ENCODE measurements at regions not wholly inside any gene's neighbourhood (a gene's known extent, or its start where the extent isn't known, plus 50 kb on each side); places are given as distances from the start of the nearest gene placed in this dataset.
"Not testable (repeated sequence)": the region's sequence is repeated elsewhere in the genome, so short reads cannot be mapped to it uniquely, and the experiment has no call there.

DNA sequence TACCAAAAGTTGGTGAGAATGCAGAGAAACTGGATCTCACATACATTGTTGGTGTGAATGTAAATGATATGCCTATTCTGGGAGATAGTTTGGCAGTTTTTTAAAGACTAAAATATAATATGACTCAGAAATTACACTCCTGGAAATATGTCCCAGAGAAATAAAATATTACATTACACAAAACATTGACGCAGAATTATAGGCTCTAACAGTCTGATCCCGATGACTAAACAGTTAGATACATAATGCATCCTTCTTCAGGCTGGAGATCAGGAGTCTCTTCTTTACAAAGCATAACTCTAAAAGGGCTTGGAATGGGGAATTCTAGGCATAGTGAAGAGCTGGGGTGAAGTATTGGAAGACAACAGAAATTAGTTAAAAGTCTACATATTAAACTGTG lies 586.2 kb upstream of the NECTIN3 start:
- no peaks in the 10 kb centered on the region for H3K4me1 ChIP-seq (ENCODE audit: control insufficient read depth, insufficient read depth, low read length)
- ATAC-seq = no peak
- intact Hi-C loops (cut with DNase I) = no loop called here
- H3K27me3 ChIP-seq (ENCODE audit: control insufficient read depth, insufficient read depth) = no peaks in the 10 kb centered on the region
- H3K27ac ChIP-seq (ENCODE audit: low read length) = no peak overlapping the region
- DNase-seq = no peak
- 87% methylated on average over 2 of the region's 2 CpGs for WGBS
- H3K9me3 ChIP-seq (ENCODE audit: control insufficient read depth, low read length) = peaks cover 3% of the 10 kb centered on the region
- H3K4me3 ChIP-seq (ENCODE audit: low read length) = no peak overlapping the region

DNA sequence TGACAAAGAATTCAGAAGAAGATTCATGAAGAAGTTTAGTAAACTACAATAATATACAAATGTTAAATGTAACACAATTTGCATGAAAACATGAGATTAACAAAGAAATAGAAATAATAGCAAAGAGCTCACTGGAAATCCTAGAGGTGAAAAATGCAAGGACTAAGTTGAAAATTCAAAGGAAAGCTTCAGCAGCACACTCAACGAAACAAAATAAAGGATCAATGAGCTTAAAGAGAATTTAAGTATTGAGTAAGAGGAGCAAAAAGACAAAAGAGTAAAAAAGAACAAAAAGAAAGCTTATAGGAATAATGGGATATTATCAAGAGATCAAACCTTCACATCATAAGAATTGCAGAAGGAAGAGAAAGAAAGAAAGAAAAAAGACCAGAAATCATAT lies 583.8 kb upstream of the NECTIN3 start:
- WGBS = 73% methylated on average over 1 of the region's 1 CpG

GRCh38 chr3:110491413-110491812 lies 580.2 kb upstream of the NECTIN3 start:
- intact Hi-C loops (cut with DNase I) = no loop called here
- Histone ChIP-seq H3K27ac (ENCODE audit: low read length) (no peak overlapping the region), H3K9me3 (ENCODE audit: control insufficient read depth, low read length) (peaks cover 3% of the 10 kb centered on the region), H3K4me1 (ENCODE audit: control insufficient read depth, insufficient read depth, low read length) (no peaks in the 10 kb centered on the region), H3K4me3 (ENCODE audit: low read length) (no peak overlapping the region), H3K27me3 (ENCODE audit: control insufficient read depth, insufficient read depth) (no peaks in the 10 kb centered on the region)
- ATAC-seq = no peak
- DNase-seq = no peak
- 77% methylated on average over 4 of the region's 4 CpGs for WGBS

More for the DNA sequence above, 583.8 kb upstream of the NECTIN3 start:
- Histone ChIP-seq H3K27ac (ENCODE audit: low read length) (no peak overlapping the region), H3K9me3 (ENCODE audit: control insufficient read depth, low read length) (peaks cover 3% of the 10 kb centered on the region), H3K27me3 (ENCODE audit: control insufficient read depth, insufficient read depth) (no peaks in the 10 kb centered on the region), H3K4me3 (ENCODE audit: low read length) (no peak overlapping the region), H3K4me1 (ENCODE audit: control insufficient read depth, insufficient read depth, low read length) (no peaks in the 10 kb centered on the region)
- no peak for ATAC-seq
- intact Hi-C loops (cut with DNase I) = no loop called here
- no peak for DNase-seq

DNA sequence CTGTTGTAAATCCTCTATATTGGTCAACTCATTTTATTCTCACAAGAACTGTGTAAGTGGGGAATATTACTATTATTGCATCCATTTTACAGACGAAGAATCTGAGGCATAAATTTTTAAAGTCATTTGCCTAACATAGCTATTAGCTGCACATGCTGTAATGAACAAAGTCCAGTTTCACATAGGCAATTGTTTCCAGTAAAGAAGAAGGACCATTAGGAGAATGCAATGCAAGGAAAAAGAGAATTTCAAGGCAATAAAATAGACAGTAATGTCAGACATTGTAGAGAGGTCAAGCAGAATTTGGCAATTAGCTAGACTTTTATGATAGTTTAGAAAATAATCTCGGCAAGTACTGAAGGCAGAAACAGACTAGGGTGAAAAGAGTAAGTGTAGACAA lies 578.7 kb upstream of the NECTIN3 start:
- H3K27ac ChIP-seq (ENCODE audit: low read length) = no peak overlapping the region
- no peak for DNase-seq
- no peaks in the 10 kb centered on the region for H3K9me3 ChIP-seq (ENCODE audit: control insufficient read depth, low read length)
- WGBS = 55% methylated on average over 2 of the region's 2 CpGs
- ATAC-seq = no peak
- intact Hi-C loops (cut with DNase I) = no loop called here
- no peaks in the 10 kb centered on the region for H3K4me1 ChIP-seq (ENCODE audit: control insufficient read depth, insufficient read depth, low read length)
- no peaks in the 10 kb centered on the region for H3K27me3 ChIP-seq (ENCODE audit: control insufficient read depth, insufficient read depth)
- no peak overlapping the region for H3K4me3 ChIP-seq (ENCODE audit: low read length)

GRCh38 chr3:110493438-110494092 lies 578.1 kb upstream of the NECTIN3 start:
- Histone ChIP-seq H3K9me3 (ENCODE audit: control insufficient read depth, low read length) (no peaks in the 10 kb centered on the region), H3K27ac (ENCODE audit: low read length) (no peak overlapping the region), H3K4me3 (ENCODE audit: low read length) (no peak overlapping the region), H3K4me1 (ENCODE audit: control insufficient read depth, insufficient read depth, low read length) (no peaks in the 10 kb centered on the region), H3K27me3 (ENCODE audit: control insufficient read depth, insufficient read depth) (no peaks in the 10 kb centered on the region)
- ATAC-seq (no peak), DNase-seq (no peak)
- intact Hi-C loops (cut with DNase I) = no loop called here

DNA sequence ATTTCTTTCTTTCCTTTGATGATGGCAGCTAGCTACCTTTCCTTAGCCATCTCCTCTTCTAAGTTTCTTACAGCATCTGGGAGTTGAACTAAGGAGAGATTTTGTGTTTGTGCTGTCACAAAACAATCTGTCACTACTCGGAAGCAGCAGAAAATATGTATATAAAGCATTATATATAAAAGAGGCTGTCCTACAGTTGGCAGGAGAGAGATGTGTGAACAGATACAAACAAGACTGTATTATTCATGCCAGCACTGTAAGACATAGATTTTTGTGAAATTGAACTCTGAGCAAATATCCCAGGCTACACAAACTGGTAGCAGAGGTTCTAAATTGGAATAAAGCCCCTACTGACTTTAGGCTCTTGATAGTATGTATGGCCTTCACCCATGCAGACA lies 577.5 kb upstream of the NECTIN3 start:
- Histone ChIP-seq H3K4me3 (ENCODE audit: low read length) (no peak overlapping the region), H3K9me3 (ENCODE audit: control insufficient read depth, low read length) (no peaks in the 10 kb centered on the region), H3K4me1 (ENCODE audit: control insufficient read depth, insufficient read depth, low read length) (no peaks in the 10 kb centered on the region), H3K27me3 (ENCODE audit: control insufficient read depth, insufficient read depth) (no peaks in the 10 kb centered on the region), H3K27ac (ENCODE audit: low read length) (no peak overlapping the region)
- no peak for DNase-seq
- intact Hi-C loops (cut with DNase I) = no loop called here
- ATAC-seq = no peak
- 66% methylated on average over 1 of the region's 1 CpG for WGBS

- WGBS = 83% methylated on average over 8 of the region's 8 CpGs
- no peak overlapping the region for H3K4me3 ChIP-seq (ENCODE audit: low read length)
- H3K4me1 ChIP-seq (ENCODE audit: control insufficient read depth, insufficient read depth, low read length) = no peaks in the 10 kb centered on the region
- ATAC-seq (no peak), DNase-seq (no peak)
- no peaks in the 10 kb centered on the region for H3K9me3 ChIP-seq (ENCODE audit: control insufficient read depth, low read length)
- H3K27me3 ChIP-seq (ENCODE audit: control insufficient read depth, insufficient read depth) = no peaks in the 10 kb centered on the region
- no peak overlapping the region for H3K27ac ChIP-seq (ENCODE audit: low read length)
- intact Hi-C loops (cut with DNase I) = no loop called here
These were observed 576.9 kb upstream of the NECTIN3 start for GRCh38 chr3:110494728-110495127.

DNA sequence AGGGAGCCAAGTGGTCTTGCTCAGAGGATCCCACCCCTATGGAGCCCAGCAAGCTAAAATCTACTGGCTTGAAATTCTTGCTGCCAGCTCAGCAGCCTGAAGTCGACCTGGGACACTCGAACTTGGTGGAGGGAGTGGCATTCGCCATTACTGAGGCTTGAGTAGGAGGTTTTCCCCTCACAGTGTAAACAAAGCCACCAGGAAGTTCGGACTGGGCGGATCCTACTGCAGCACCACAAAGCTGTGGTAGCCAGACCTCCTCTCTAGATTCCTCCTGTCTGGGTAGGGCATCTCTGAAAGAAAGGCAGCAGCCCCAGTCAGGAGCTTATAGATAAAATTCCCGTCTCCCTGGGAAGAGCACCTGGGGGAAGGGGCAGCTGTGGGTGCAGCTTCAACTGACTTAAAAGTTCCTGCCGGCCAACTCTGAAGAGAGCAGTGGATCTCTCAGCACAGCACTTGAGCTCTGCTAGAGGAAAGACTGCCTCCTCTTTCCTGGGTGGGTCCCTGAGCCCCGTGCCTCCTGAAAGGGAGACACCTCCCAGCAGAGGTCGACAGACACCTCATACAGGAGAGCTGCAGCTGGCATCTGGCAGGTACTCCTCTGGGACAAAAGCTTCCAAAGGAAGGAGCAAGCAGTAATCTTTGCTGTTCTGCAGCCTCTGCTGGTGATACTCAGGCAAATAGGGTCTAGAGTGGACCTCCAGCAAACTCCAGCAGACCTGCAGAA lies 576.3 kb upstream of the NECTIN3 start:
- H3K4me3 ChIP-seq (ENCODE audit: low read length) = no peak overlapping the region
- intact Hi-C loops (cut with DNase I) = no loop called here
- no peak overlapping the region for H3K27ac ChIP-seq (ENCODE audit: low read length)
- no peaks in the 10 kb centered on the region for H3K4me1 ChIP-seq (ENCODE audit: control insufficient read depth, insufficient read depth, low read length)
- DNase-seq = no peak
- no peaks in the 10 kb centered on the region for H3K9me3 ChIP-seq (ENCODE audit: control insufficient read depth, low read length)
- H3K27me3 ChIP-seq (ENCODE audit: control insufficient read depth, insufficient read depth) = no peaks in the 10 kb centered on the region
- WGBS = 74% methylated on average over 9 of the region's 9 CpGs
- ATAC-seq = no peak

DNA sequence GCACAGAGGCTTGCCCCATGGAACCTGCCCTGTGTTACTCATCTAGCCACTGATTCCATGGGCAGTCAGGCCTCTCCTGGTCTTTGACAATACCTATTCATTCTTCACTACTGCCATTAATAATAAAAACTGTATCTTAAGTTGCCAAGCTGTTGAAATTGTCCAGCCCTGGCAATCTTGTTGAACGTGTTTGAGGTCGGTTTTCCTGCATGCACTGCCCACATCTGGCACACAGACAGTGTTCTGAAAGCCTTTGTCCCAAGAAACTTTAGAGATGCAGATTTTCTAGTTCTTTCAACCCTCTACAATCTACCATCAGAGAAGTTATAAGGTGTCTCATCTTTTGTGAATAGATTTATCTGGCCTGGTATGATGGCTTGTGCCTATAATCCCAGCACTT lies 567.2 kb upstream of the NECTIN3 start:
- DNase-seq = no peak
- Histone ChIP-seq H3K4me1 (ENCODE audit: control insufficient read depth, insufficient read depth, low read length) (no peaks in the 10 kb centered on the region), H3K27ac (ENCODE audit: low read length) (no peak overlapping the region), H3K4me3 (ENCODE audit: low read length) (no peak overlapping the region), H3K27me3 (ENCODE audit: control insufficient read depth, insufficient read depth) (no peaks in the 10 kb centered on the region), H3K9me3 (ENCODE audit: control insufficient read depth, low read length) (no peaks in the 10 kb centered on the region)
- intact Hi-C loops (cut with DNase I) = no loop called here
- ATAC-seq = no peak
- 54% methylated on average over 2 of the region's 2 CpGs for WGBS

DNA sequence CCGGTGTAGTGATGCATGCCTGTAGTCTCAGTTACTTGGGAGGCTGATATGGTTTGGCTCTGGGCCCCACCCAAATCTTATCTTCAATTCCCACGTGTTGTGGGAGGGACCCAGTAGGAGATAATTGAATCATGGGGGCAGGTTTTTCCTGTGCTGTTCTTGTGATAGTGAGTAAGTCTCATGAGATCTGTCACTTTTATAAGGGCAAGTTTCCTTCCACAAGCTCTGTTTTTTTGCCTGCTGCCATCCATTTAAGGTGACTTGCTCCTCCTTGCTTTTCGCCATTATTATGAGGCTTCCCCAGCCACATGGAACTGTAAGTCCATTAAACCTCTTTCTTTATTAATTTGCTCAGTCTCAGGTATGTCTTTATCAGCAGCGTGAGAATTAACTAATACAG lies 566.7 kb upstream of the NECTIN3 start:
- no peaks in the 10 kb centered on the region for H3K27me3 ChIP-seq (ENCODE audit: control insufficient read depth, insufficient read depth)
- ATAC-seq = no peak
- no peak overlapping the region for H3K4me3 ChIP-seq (ENCODE audit: low read length)
- 56% methylated on average over 4 of the region's 4 CpGs for WGBS
- no peak for DNase-seq
- no peaks in the 10 kb centered on the region for H3K4me1 ChIP-seq (ENCODE audit: control insufficient read depth, insufficient read depth, low read length)
- intact Hi-C loops (cut with DNase I) = no loop called here
- no peaks in the 10 kb centered on the region for H3K9me3 ChIP-seq (ENCODE audit: control insufficient read depth, low read length)
- H3K27ac ChIP-seq (ENCODE audit: low read length) = no peak overlapping the region

GRCh38 chr3:110506890-110507289 lies 564.7 kb upstream of the NECTIN3 start:
- Histone ChIP-seq H3K27ac (ENCODE audit: low read length) (no peak overlapping the region), H3K4me1 (ENCODE audit: control insufficient read depth, insufficient read depth, low read length) (no peaks in the 10 kb centered on the region), H3K27me3 (ENCODE audit: control insufficient read depth, insufficient read depth) (no peaks in the 10 kb centered on the region), H3K9me3 (ENCODE audit: control insufficient read depth, low read length) (no peaks in the 10 kb centered on the region), H3K4me3 (ENCODE audit: low read length) (no peak overlapping the region)
- no peak for DNase-seq
- WGBS = 77% methylated on average over 4 of the region's 4 CpGs
- ATAC-seq = no peak
- intact Hi-C loops (cut with DNase I) = no loop called here

GRCh38 chr3:110507570-110507969 lies 564.0 kb upstream of the NECTIN3 start:
- H3K4me1 ChIP-seq (ENCODE audit: control insufficient read depth, insufficient read depth, low read length); H3K27ac ChIP-seq (ENCODE audit: low read length); H3K4me3 ChIP-seq (ENCODE audit: low read length); H3K27me3 ChIP-seq (ENCODE audit: control insufficient read depth, insufficient read depth); ATAC-seq; intact Hi-C loops (cut with DNase I); H3K9me3 ChIP-seq (ENCODE audit: control insufficient read depth, low read length); DNase-seq: not testable (repeated sequence)

All from right cardiac atrium (tissue), 5 donors.